ENCODE measurements at regions not wholly inside any gene's neighbourhood (a gene's known extent, or its start where the extent isn't known, plus 50 kb on each side); places are given as distances from the start of the nearest gene placed in this dataset.

GRCh38 chr5:3218916-3219650, 376.5 kb upstream of the IRX1 start:
- TF ChIP-seq SMAD3 (CRISPR knock-in tag; IDR thresholded peaks at IDR 0.05; ENCODE audit: borderline replicate concordance), result no peak
- no peak for TF ChIP-seq CTCF (IDR thresholded peaks at IDR 0.05)
- TF ChIP-seq ATF2 (CRISPR knock-in tag; IDR thresholded peaks at IDR 0.05; ENCODE audit: borderline replicate concordance, low read depth), result no peak
- TF ChIP-seq KAT7 (CRISPR knock-in tag; IDR thresholded peaks at IDR 0.05; ENCODE audit: borderline replicate concordance), result no peak
- no peak for TF ChIP-seq IRF1 (CRISPR knock-in tag; IDR thresholded peaks at IDR 0.05)
- no peak for TF ChIP-seq ATF3 (CRISPR knock-in tag; conservative IDR thresholded peaks at IDR 0.05)

Measured in WTC11 (cell line).